GM23338 (cell line): ENCODE measurements at regions not wholly inside any gene's neighbourhood (a gene's known extent, or its start where the extent isn't known, plus 50 kb on each side); places are given as distances from the start of the nearest gene placed in this dataset.
"Not testable (repeated sequence)": the region's sequence is repeated elsewhere in the genome, so short reads cannot be mapped to it uniquely, and the experiment has no call there.

Experiments
- ATAC-seq: fragments of 200-7000 bp; cut with Tn5 transposase; 3 replicates; pipeline ENCODE4 v1.9.1; 2020
- DNase-seq: peaks from one replicate; pipeline ENCODE4 v3.0.0-alpha.2; 2015; ENCODE audit warnings: low spot score
- H2AFZ ChIP-seq: fragments of 200-600 bp; sonication (generic); 2 replicates; pipeline ENCODE4 v1.8.0; 2016; ENCODE audit warnings: antibody characterized with exemption, mild to moderate bottlenecking, moderate library complexity
- H3F3A ChIP-seq: fragments of 200-600 bp; sonication (generic); replicated peaks from 2 replicates; pipeline ENCODE4 v1.8.0; 2017; ENCODE audit warnings: antibody characterized with exemption, mixed run types, low read depth
- H3K27ac ChIP-seq: fragments of 200-600 bp; sonication (generic); 2 replicates; pipeline ENCODE4 v1.6.1; 2016; ENCODE audit warnings: low read depth
- H3K27me3 ChIP-seq: fragments of 200-600 bp; sonication (generic); 2 replicates; pipeline ENCODE4 v1.8.0; 2016; ENCODE audit warnings: mild to moderate bottlenecking, mixed run types, moderate library complexity; ENCODE audit not compliant: insufficient read depth
- H3K36me3 ChIP-seq: fragments of 200-600 bp; sonication (generic); 2 replicates; pipeline ENCODE4 v1.8.0; 2016; ENCODE audit warnings: mild to moderate bottlenecking; ENCODE audit not compliant: insufficient read depth
- H3K4me1 ChIP-seq: fragments of 200-600 bp; sonication (generic); 2 replicates; pipeline ENCODE4 v1.8.0; 2016; ENCODE audit warnings: mild to moderate bottlenecking, moderate library complexity; ENCODE audit not compliant: insufficient read depth
- H3K4me2 ChIP-seq: fragments of 200-600 bp; sonication (generic); 2 replicates; pipeline ENCODE4 v1.7.1; 2017; ENCODE audit warnings: mixed run types
- H3K4me3 ChIP-seq: fragments of 200-600 bp; sonication (generic); 2 replicates; pipeline ENCODE4 v1.6.1; 2016; ENCODE audit warnings: mixed run types
- H3K79me2 ChIP-seq: fragments of 200-600 bp; sonication (generic); replicated peaks from 2 replicates; pipeline ENCODE4 v1.8.0; 2017; ENCODE audit warnings: mild to moderate bottlenecking; ENCODE audit not compliant: insufficient read depth
- H3K9me2 ChIP-seq: fragments of 200-600 bp; sonication (generic); 2 replicates; pipeline ENCODE4 v1.8.0; 2017; ENCODE audit not compliant: insufficient read depth
- H4K20me1 ChIP-seq: fragments of 200-600 bp; sonication (generic); replicated peaks from 2 replicates; pipeline ENCODE4 v1.8.0; 2017; ENCODE audit warnings: mild to moderate bottlenecking; ENCODE audit not compliant: insufficient read depth
- H3K27ac Mint-ChIP-seq: 2 replicates; pipeline ENCODE4 v1.8.0; 2020; ENCODE audit warnings: inconsistent platforms, mild to moderate bottlenecking, moderate library complexity, mixed read lengths
- H3K27me3 Mint-ChIP-seq: 3 replicates; pipeline ENCODE4 v1.8.0; 2022; ENCODE audit warnings: low read depth, mild to moderate bottlenecking, moderate library complexity, mixed read lengths, inconsistent platforms; ENCODE audit not compliant: insufficient read depth, poor library complexity
- H3K36me3 Mint-ChIP-seq: 3 replicates; pipeline ENCODE4 v1.8.0; 2021; ENCODE audit warnings: low read depth, mild to moderate bottlenecking, inconsistent platforms, moderate library complexity, mixed read lengths
- H3K4me1 Mint-ChIP-seq: 3 replicates; pipeline ENCODE4 v1.8.0; 2020; ENCODE audit warnings: mild to moderate bottlenecking, inconsistent platforms, mixed read lengths
- H3K4me3 Mint-ChIP-seq: 3 replicates; pipeline ENCODE4 v1.8.0; 2021; ENCODE audit warnings: moderate library complexity, mild to moderate bottlenecking, inconsistent platforms, mixed read lengths
- H3K9me3 Mint-ChIP-seq: 3 replicates; pipeline ENCODE4 v1.8.0; 2020; ENCODE audit warnings: moderate library complexity, mild to moderate bottlenecking, inconsistent platforms, mixed read lengths

GRCh38 chr7:63555226-63555994 is 443.2 kb upstream of the ZNF722 start:
- H3K79me2 ChIP-seq, DNase-seq, H3K9me2 ChIP-seq, H3K36me3 Mint-ChIP-seq, H3K4me3 Mint-ChIP-seq, H3K4me1 Mint-ChIP-seq, H4K20me1 ChIP-seq, H3K4me1 ChIP-seq, H3K27ac Mint-ChIP-seq, H3K27me3 ChIP-seq, H3K27me3 Mint-ChIP-seq, H3K4me2 ChIP-seq, H2AFZ ChIP-seq, H3F3A ChIP-seq, H3K36me3 ChIP-seq, H3K4me3 ChIP-seq, H3K27ac ChIP-seq, ATAC-seq: not testable (repeated sequence)
- peaks cover 24% of the 10 kb centered on the region for H3K9me3 Mint-ChIP-seq

- not testable (repeated sequence) for H3K27me3 ChIP-seq, ATAC-seq, H3K4me3 ChIP-seq, H3K4me1 Mint-ChIP-seq, H2AFZ ChIP-seq, H3K79me2 ChIP-seq, H3F3A ChIP-seq, H3K9me2 ChIP-seq, H3K36me3 ChIP-seq, H3K27ac Mint-ChIP-seq, H3K36me3 Mint-ChIP-seq, H4K20me1 ChIP-seq, H3K27ac ChIP-seq, H3K4me2 ChIP-seq, H3K4me3 Mint-ChIP-seq, H3K4me1 ChIP-seq, DNase-seq, H3K27me3 Mint-ChIP-seq
- peaks cover 32% of the 10 kb centered on the region for H3K9me3 Mint-ChIP-seq
Observed at GRCh38 chr7:63556223-63556622, 442.4 kb upstream of the ZNF722 start.

GRCh38 chr7:63559016-63559415 is 439.6 kb upstream of the ZNF722 start:
- H3K79me2 ChIP-seq, H3K4me2 ChIP-seq, ATAC-seq, H3K4me1 ChIP-seq, DNase-seq, H3K4me3 ChIP-seq, H3K4me3 Mint-ChIP-seq, H4K20me1 ChIP-seq, H3K36me3 Mint-ChIP-seq, H3F3A ChIP-seq, H3K27ac Mint-ChIP-seq, H3K36me3 ChIP-seq, H3K9me2 ChIP-seq, H2AFZ ChIP-seq, H3K27me3 Mint-ChIP-seq, H3K27me3 ChIP-seq, H3K27ac ChIP-seq, H3K4me1 Mint-ChIP-seq: not testable (repeated sequence)
- H3K9me3 Mint-ChIP-seq: peaks cover 37% of the 10 kb centered on the region

GRCh38 chr7:63559826-63560465 is 438.7 kb upstream of the ZNF722 start:
- not testable (repeated sequence) for H3K4me2 ChIP-seq, H3K4me3 Mint-ChIP-seq, H3K4me1 ChIP-seq, H3K4me1 Mint-ChIP-seq, H3K36me3 Mint-ChIP-seq, H3K27me3 Mint-ChIP-seq, H2AFZ ChIP-seq, DNase-seq, H3K9me2 ChIP-seq, H4K20me1 ChIP-seq, H3K27ac ChIP-seq, H3K27ac Mint-ChIP-seq, ATAC-seq, H3F3A ChIP-seq, H3K79me2 ChIP-seq, H3K27me3 ChIP-seq, H3K36me3 ChIP-seq, H3K4me3 ChIP-seq
- H3K9me3 Mint-ChIP-seq: peaks cover 42% of the 10 kb centered on the region

GRCh38 chr7:63561911-63562310 is 436.7 kb upstream of the ZNF722 start:
- ATAC-seq, H3F3A ChIP-seq, H3K27ac Mint-ChIP-seq, H2AFZ ChIP-seq, H3K79me2 ChIP-seq, H3K4me1 Mint-ChIP-seq, H3K4me3 Mint-ChIP-seq, H3K27me3 ChIP-seq, H4K20me1 ChIP-seq, H3K4me2 ChIP-seq, H3K4me3 ChIP-seq, H3K27me3 Mint-ChIP-seq, H3K27ac ChIP-seq, H3K4me1 ChIP-seq, H3K36me3 ChIP-seq, DNase-seq, H3K9me2 ChIP-seq: not testable (repeated sequence)
- Mint-ChIP-seq H3K9me3 (peaks cover 52% of the 10 kb centered on the region), H3K36me3 (peaks cover 11% of the 10 kb centered on the region; the same call in 2 of the 3 replicates)

- Mint-ChIP-seq H3K36me3 (peaks cover 11% of the 10 kb centered on the region; the same call in 2 of the 3 replicates), H3K9me3 (peaks cover 52% of the 10 kb centered on the region)
- not testable (repeated sequence) for H3K27me3 Mint-ChIP-seq, H3K4me1 ChIP-seq, H2AFZ ChIP-seq, H3K4me1 Mint-ChIP-seq, DNase-seq, H3K9me2 ChIP-seq, H3K79me2 ChIP-seq, H3K27ac Mint-ChIP-seq, H3K27ac ChIP-seq, H3K4me3 ChIP-seq, H3K36me3 ChIP-seq, ATAC-seq, H4K20me1 ChIP-seq, H3K4me3 Mint-ChIP-seq, H3F3A ChIP-seq, H3K4me2 ChIP-seq, H3K27me3 ChIP-seq
Observed at GRCh38 chr7:63562364-63563060, 436.1 kb upstream of the ZNF722 start.
